22Rv1 (cell line): ENCODE measurements at regions not wholly inside any gene's neighbourhood (a gene's known extent, or its start where the extent isn't known, plus 50 kb on each side); places are given as distances from the start of the nearest gene placed in this dataset.
"Not testable (repeated sequence)": the region's sequence is repeated elsewhere in the genome, so short reads cannot be mapped to it uniquely, and the experiment has no call there.

ENCODE experiments used
- H3K27ac ChIP-seq: fragments of 450-650 bp; 2 replicates; pipeline ENCODE4 v1.5.1; 2017
- CTCF ChIP-seq: fragments of 450-650 bp; IDR thresholded peaks from 2 replicates; pipeline ENCODE4 v1.5.1; 2017; ENCODE audit warnings: mild to moderate bottlenecking
- ZFX ChIP-seq: fragments of 450-650 bp; IDR thresholded peaks from 2 replicates; pipeline ENCODE4 v1.6.1; 2017; ENCODE audit warnings: antibody characterized with exemption, borderline replicate concordance

GRCh38 chr11:87555101-87555500, 517.4 kb downstream of the TMEM135 start:
- no peak overlapping the region for H3K27ac ChIP-seq
- TF ChIP-seq CTCF (no peak), ZFX (no peak)

GRCh38 chr11:87548797-87549196, 511.1 kb downstream of the TMEM135 start:
- TF ChIP-seq CTCF (no peak), ZFX (no peak)
- H3K27ac ChIP-seq, result no peak overlapping the region

- no peak overlapping the region for H3K27ac ChIP-seq
- TF ChIP-seq ZFX (no peak), CTCF (no peak)
Observed at GRCh38 chr11:87545858-87546257, 508.1 kb downstream of the TMEM135 start.

GRCh38 chr11:87539596-87539995, 501.9 kb downstream of the TMEM135 start:
- no peak overlapping the region for H3K27ac ChIP-seq
- no peak for TF ChIP-seq ZFX
- no peak for TF ChIP-seq CTCF

- H3K27ac ChIP-seq, result no peak overlapping the region
- no peak for TF ChIP-seq CTCF
- no peak for TF ChIP-seq ZFX
Observed at GRCh38 chr11:87536565-87536964, 498.8 kb downstream of the TMEM135 start.

DNA sequence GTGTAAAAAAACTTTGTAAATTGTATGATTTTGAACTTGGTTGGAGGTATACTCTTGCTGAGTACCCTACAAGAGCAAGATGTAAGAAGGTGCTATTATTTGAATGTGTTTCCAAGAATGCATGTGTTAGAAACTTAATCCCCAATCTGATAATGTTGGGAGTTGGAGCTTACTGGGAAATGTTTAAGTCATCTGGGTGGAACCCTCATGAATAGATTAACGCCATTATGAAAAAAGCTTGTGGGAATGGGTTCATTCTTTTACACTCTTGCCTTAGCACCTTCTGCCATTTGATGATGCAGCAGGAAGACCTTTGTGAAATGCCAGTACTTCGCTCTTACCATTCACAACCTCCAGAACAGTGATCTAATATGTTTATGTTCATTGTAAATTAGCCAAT, 498.3 kb downstream of the TMEM135 start:
- TF ChIP-seq ZFX, result no peak
- no peak for TF ChIP-seq CTCF
- H3K27ac ChIP-seq, result no peak overlapping the region

GRCh38 chr11:87535513-87535912, 497.8 kb downstream of the TMEM135 start:
- no peak for TF ChIP-seq ZFX
- no peak for TF ChIP-seq CTCF
- H3K27ac ChIP-seq, result no peak overlapping the region

GRCh38 chr11:87531835-87532234, 494.1 kb downstream of the TMEM135 start:
- not testable (repeated sequence) for H3K27ac ChIP-seq
